ENCODE measurements at regions not wholly inside any gene's neighbourhood (a gene's known extent, or its start where the extent isn't known, plus 50 kb on each side); places are given as distances from the start of the nearest gene placed in this dataset.

DNA sequence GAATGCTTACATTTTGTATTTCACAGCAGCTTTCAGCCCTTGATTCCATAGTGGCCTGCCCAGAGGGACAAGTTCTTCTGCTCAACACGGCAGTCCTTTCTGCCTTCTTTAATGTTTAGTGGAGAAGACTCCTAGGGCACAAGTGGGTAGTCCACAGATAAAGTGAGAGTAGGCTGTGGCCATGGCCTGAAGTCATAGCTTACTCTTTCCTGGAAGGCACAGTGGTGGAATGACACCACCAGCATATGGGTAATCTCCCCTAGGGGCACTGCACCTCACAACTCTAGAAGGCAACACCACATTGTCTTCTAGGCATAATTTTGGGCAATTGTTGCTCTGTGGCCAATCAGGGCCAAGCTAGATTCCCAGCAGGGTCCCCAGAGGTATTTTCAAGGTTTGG, 155.4 kb upstream of the MAMLD1 start:
- ATAC-seq (no peak), DNase-seq (ENCODE audit: low read depth, low spot score) (no peak)
- H3K4me1 ChIP-seq (ENCODE audit: control insufficient read depth, insufficient read depth, low read length): no peaks in the 10 kb centered on the region
- TF ChIP-seq SIN3A (IDR thresholded peaks at IDR 0.05; ENCODE audit: borderline replicate concordance, insufficient read depth, low read depth, low read length) (no peak), CTCF (IDR thresholded peaks at IDR 0.05) (no peak), POLR2AphosphoS5 (IDR thresholded peaks at IDR 0.05; ENCODE audit: low read depth, low read length) (no peak), REST (IDR thresholded peaks at IDR 0.05; ENCODE audit: insufficient read depth in 1 of 2, low read depth in 2 of 2, low read length in 1 of 2) (no peak), TCF7L2 (IDR thresholded peaks at IDR 0.05; ENCODE audit: low read depth, low read length) (no peak)
- POLR2A ChIA-PET: no interaction called here
- no peak overlapping the region for H3K27ac ChIP-seq (ENCODE audit: low read length)
- H3K9me3 ChIP-seq (ENCODE audit: control insufficient read depth, insufficient read depth, low read depth, low read length): no peaks in the 10 kb centered on the region
- in situ Hi-C loops (cut with HindIII; ENCODE audit: low pct_unique_long_range_greater_than_20kb, low sequenced_read_pairs) (no loop called here), intact Hi-C loops (cut with micrococcal nuclease; ENCODE audit: unreplicated experiment) (no loop called here)
- H3K27me3 ChIP-seq (ENCODE audit: control insufficient read depth, insufficient read depth, low read length): no peaks in the 10 kb centered on the region
- no peaks in the 10 kb centered on the region for H3K36me3 ChIP-seq (ENCODE audit: control insufficient read depth, insufficient read depth, low read length)
- no peak overlapping the region for H3K4me3 ChIP-seq (ENCODE audit: low read depth in 2 of 2, low read length in 2 of 2)
- CTCF ChIA-PET: no interaction called here
- BruUV-seq (replicated peaks): no TSS peak

DNA sequence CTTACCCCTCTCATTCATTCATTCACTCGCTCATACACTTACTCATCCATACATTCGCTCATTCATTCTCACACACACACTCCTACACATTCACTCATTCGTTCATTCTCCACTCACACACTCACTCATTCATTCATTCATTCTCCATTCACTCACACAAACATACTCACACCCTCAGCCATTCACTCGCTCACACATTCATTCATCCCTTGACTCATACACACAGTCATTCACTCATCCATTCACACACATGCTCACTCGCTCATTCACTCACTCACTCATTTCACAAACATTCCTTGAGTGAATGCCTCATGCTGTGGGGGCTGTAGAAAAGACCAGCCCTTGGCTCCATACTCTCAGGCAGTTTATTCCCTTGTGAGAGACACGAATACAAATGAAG, 151.1 kb upstream of the MAMLD1 start:
- BruUV-seq (replicated peaks): no TSS peak
- H3K36me3 ChIP-seq (ENCODE audit: control insufficient read depth, insufficient read depth, low read length): no peaks in the 10 kb centered on the region
- H3K27me3 ChIP-seq (ENCODE audit: control insufficient read depth, insufficient read depth, low read length): no peaks in the 10 kb centered on the region
- CTCF ChIA-PET: no interaction called here
- no peak for ATAC-seq
- POLR2A ChIA-PET: no interaction called here
- in situ Hi-C loops (cut with HindIII; ENCODE audit: low pct_unique_long_range_greater_than_20kb, low sequenced_read_pairs): no loop called here
- no peak overlapping the region for H3K27ac ChIP-seq (ENCODE audit: low read length)
- intact Hi-C loops (cut with micrococcal nuclease; ENCODE audit: unreplicated experiment): no loop called here
- no peaks in the 10 kb centered on the region for H3K4me1 ChIP-seq (ENCODE audit: control insufficient read depth, insufficient read depth, low read length)
- TF ChIP-seq CTCF (IDR thresholded peaks at IDR 0.05): no peak
- no peak for TF ChIP-seq REST (IDR thresholded peaks at IDR 0.05; ENCODE audit: insufficient read depth in 1 of 2, low read depth in 2 of 2, low read length in 1 of 2)
- no peak for TF ChIP-seq SIN3A (IDR thresholded peaks at IDR 0.05; ENCODE audit: borderline replicate concordance, insufficient read depth, low read depth, low read length)
- no peak for TF ChIP-seq POLR2AphosphoS5 (IDR thresholded peaks at IDR 0.05; ENCODE audit: low read depth, low read length)
- TF ChIP-seq TCF7L2 (IDR thresholded peaks at IDR 0.05; ENCODE audit: low read depth, low read length): no peak
- no peak overlapping the region for H3K4me3 ChIP-seq (ENCODE audit: low read depth in 2 of 2, low read length in 2 of 2)
- no peaks in the 10 kb centered on the region for H3K9me3 ChIP-seq (ENCODE audit: control insufficient read depth, insufficient read depth, low read depth, low read length)
- DNase-seq (ENCODE audit: low read depth, low spot score): no peak

All from Panc1 (cell line).